Lower leg skin (tissue), 3 donors: ENCODE measurements at regions not wholly inside any gene's neighbourhood (a gene's known extent, or its start where the extent isn't known, plus 50 kb on each side); places are given as distances from the start of the nearest gene placed in this dataset.

Experiments used
- POLR2A ChIP-seq, 2 donors: fragments of 450-650 bp; IDR thresholded peaks; one replicate each; pipeline ENCODE4 v1.6.1; 2016 to 2017; ENCODE audit warnings: antibody characterized with exemption in 2 of 2, mild to moderate bottlenecking in 1 of 2, moderate library complexity in 1 of 2
- TF ChIP-seq, protein P1 (sequence below), 3 donors: fragments of 450-650 bp; IDR thresholded peaks; one replicate each; pipeline ENCODE4 v1.5.1; 2016; ENCODE audit warnings: antibody characterized with exemption in 3 of 3, mild to moderate bottlenecking in 3 of 3, moderate library complexity in 2 of 3

GRCh38 chr5:37891832-37892231 lies 52.0 kb upstream of the GDNF start:
- TF ChIP-seq, protein P1, sequence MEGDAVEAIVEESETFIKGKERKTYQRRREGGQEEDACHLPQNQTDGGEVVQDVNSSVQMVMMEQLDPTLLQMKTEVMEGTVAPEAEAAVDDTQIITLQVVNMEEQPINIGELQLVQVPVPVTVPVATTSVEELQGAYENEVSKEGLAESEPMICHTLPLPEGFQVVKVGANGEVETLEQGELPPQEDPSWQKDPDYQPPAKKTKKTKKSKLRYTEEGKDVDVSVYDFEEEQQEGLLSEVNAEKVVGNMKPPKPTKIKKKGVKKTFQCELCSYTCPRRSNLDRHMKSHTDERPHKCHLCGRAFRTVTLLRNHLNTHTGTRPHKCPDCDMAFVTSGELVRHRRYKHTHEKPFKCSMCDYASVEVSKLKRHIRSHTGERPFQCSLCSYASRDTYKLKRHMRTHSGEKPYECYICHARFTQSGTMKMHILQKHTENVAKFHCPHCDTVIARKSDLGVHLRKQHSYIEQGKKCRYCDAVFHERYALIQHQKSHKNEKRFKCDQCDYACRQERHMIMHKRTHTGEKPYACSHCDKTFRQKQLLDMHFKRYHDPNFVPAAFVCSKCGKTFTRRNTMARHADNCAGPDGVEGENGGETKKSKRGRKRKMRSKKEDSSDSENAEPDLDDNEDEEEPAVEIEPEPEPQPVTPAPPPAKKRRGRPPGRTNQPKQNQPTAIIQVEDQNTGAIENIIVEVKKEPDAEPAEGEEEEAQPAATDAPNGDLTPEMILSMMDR (IDR thresholded peaks at IDR 0.05), result no peak
- TF ChIP-seq POLR2A (IDR thresholded peaks at IDR 0.05), result no peak
